SH-SY5Y (cell line): ENCODE measurements at regions not wholly inside any gene's neighbourhood (a gene's known extent, or its start where the extent isn't known, plus 50 kb on each side); places are given as distances from the start of the nearest gene placed in this dataset.

Experiments
- GATA2 ChIP-seq: IDR thresholded peaks from 2 replicates; pipeline ENCODE4 v1.6.1; 2011; ENCODE audit warnings: mild to moderate bottlenecking, low read depth, low read length
- GATA3 ChIP-seq: IDR thresholded peaks from 2 replicates; pipeline ENCODE4 v1.6.1; 2011; ENCODE audit warnings: low read depth, mild to moderate bottlenecking, low read length, moderate library complexity

DNA sequence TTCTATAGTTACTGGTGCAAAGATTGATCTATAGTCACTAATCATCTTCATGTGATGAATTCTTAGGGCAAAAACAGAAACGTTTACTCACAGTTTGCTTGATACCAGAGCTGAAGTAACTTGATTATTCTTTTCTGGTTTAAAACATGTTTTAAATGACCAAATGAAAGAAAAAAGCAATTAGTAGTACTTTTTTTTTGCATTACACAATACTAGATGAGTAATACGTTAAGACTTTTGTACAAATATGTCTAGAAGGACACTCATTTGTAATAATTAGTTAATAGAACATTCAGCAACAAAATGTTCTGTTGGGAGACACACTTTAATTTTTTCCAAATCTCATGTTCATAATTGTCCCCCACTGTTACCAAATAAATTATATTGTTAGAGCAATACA, 523.2 kb downstream of the SOX2 start:
- TF ChIP-seq GATA2, result no peak
- TF ChIP-seq GATA3, result no peak

GRCh38 chr3:182235504-182235903, 523.8 kb downstream of the SOX2 start:
- TF ChIP-seq GATA2 (no peak), GATA3 (no peak)

DNA sequence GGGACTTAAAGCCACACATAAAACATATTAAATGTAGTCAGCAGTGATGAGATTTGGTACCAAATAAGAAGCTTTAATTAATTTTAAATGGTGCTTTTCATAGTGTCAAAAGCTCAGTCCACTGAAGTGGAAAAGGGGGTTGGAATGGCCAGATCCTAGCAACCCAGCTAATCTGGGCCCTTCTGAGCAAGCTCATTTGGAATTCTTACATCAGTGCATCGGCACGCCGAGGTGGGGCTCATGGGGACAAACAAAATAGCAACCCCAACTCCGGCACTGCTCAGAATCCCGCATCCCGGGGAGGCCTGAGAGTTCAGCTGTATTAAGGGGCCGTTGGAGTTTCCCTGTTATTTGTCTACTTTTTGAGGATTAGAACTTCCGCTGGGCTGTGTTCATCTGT, 526.4 kb downstream of the SOX2 start:
- TF ChIP-seq GATA3 (no peak), GATA2 (no peak)

DNA sequence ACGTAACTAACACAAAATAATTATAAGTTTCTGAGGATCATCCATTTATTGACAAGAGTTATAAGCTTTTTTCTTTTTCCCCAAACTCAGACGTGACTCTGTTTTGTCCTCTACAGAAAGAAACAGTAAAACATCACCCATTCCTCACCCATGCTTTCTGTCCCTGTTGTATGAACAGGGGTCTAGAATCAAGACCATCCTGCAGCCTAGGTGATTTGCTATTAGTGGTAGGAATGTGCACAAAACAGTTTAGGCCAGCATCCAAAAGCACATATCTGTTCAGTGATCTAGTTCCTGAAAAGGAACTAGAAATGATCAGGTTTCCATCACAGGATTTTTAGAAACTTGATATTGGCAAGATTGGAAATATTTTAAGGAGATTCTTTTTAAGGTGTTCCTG, 527.6 kb downstream of the SOX2 start:
- TF ChIP-seq GATA2 (no peak), GATA3 (no peak)

DNA sequence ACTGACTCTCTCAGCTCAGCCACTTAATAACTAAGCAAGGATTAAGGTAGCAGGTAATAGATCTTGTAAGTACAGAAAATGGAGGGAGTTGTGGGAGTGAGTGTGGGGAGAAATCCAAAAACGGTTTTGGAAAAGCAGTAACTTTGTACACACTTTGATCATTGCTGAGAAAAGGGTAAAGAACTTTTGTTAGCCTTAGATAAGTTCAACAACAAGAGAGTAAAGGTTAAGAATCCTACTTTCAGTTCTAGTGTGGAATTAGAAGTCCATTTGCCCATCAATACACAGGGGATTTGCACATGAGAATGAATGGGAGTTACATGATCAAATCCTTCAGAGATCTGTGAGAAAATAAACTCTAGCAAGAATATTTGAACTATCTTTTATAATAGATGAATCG, 528.7 kb downstream of the SOX2 start:
- no peak for TF ChIP-seq GATA3

DNA sequence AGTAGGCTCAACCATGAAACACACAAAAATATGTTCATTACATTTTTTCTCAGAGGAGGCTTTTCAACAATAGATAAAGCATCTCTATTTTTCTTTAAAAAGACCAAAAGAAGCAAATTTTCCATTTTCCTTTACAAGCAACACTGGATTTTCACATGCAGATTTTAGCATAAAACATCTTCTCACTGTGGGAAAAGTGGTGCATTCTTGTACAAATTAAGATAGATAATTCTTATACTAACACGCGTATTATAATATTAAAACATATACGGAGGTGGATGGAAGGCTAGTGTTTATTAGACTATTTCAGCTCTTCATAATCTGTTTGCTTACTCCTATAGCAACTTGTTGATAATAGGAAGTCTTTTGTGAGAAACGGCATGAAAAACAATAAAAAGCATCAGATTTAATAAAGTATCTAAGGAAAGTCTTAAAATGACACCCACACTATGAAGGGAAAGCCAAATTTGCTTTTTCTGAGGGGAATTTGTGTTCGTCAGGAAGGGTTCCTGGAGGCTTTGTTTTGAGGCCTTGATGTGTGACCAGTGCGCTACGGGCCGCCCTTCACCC, 529.6 kb downstream of the SOX2 start:
- TF ChIP-seq GATA2 (no peak), GATA3 (no peak)

DNA sequence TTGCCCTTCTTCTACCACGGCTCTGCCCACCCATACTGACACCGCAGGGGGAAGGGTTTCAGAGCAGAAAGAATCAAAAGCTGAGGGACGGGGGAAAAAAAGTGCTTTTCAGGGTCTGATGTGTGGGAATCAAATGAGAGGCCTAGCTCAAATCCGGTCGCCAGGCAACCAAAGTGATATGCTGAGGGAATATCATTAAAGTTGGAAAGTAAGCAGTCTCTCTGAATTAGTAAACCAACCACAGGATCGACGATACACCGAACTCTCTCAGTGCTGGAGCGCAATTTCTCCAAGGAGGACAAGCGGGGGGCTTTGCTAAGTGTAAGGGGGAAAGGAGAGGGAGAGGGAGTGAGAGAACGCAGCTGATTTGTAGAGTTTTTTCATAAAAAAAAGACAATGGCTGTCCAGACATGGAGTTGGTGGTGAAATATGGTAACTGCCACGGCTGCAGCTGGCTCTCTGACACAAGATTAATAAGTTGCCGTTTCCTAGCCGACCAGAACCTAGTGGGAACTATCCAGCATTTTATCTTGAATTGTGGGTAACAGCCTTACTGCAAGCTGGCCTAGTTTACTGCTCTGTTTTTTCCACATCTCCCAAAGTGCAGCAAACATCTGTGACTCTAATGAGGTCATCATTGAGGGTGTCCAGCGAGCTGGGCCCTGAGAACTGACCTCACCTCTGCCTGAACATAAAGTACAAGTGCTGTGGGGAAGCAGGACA, 530.2 kb downstream of the SOX2 start:
- TF ChIP-seq GATA2 (no peak), GATA3 (no peak)

- no peak for TF ChIP-seq GATA3
- TF ChIP-seq GATA2, result no peak
These were observed 530.8 kb downstream of the SOX2 start for GRCh38 chr3:182242489-182242942.

GRCh38 chr3:182243625-182244024, 531.9 kb downstream of the SOX2 start:
- TF ChIP-seq GATA2 (no peak), GATA3 (no peak)

- TF ChIP-seq GATA2, result no peak
- no peak for TF ChIP-seq GATA3
These were observed 532.7 kb downstream of the SOX2 start for GRCh38 chr3:182244222-182244971.

- TF ChIP-seq GATA3 (no peak), GATA2 (no peak)
These were observed 533.3 kb downstream of the SOX2 start for GRCh38 chr3:182245059-182245458.

GRCh38 chr3:182246870-182247269, 535.1 kb downstream of the SOX2 start:
- TF ChIP-seq GATA2 (no peak), GATA3 (no peak)

- TF ChIP-seq GATA2 (no peak), GATA3 (no peak)
These were observed 536.7 kb downstream of the SOX2 start for GRCh38 chr3:182248349-182248880.

GRCh38 chr3:182252802-182253201, 540.5 kb upstream of the ATP11B start:
- TF ChIP-seq GATA3 (no peak), GATA2 (no peak)
